IMR-90 (cell line): ENCODE measurements at regions not wholly inside any gene's neighbourhood (a gene's known extent, or its start where the extent isn't known, plus 50 kb on each side); places are given as distances from the start of the nearest gene placed in this dataset.

Experiments used
- ATAC-seq: fragments of 200-7000 bp; cut with Tn5 transposase; 2 replicates; pipeline ENCODE4 v1.9.1; 2020; ENCODE audit warnings: low read depth, mild to moderate bottlenecking, moderate library complexity
- BruUV-seq: library from RNA; stranded (reverse); fragments of 400-500 nt; replicated peaks from 2 replicates; lab custom pipeline; 2021; lab: Mats Ljungman, UMichigan
- CTCF ChIA-PET: fragments of 300-600 bp; formaldehyde crosslinking; extraction: SDS; loops from one replicate; lab custom pipeline; 2021; ENCODE audit warnings: antibody characterized with exemption; lab: Yijun Ruan, JAX
- POLR2A ChIA-PET: fragments of 300-600 bp; sonication (Branson Sonifier 250); formaldehyde crosslinking; loops from one replicate; lab custom pipeline; 2022; ENCODE audit warnings: antibody characterized with exemption; ENCODE audit not compliant: unreplicated experiment; lab: Charles Lee
- DNase-seq: peaks from one replicate; pipeline ENCODE4 v3.0.0; 2013
- H2AFZ ChIP-seq: replicated peaks from 2 replicates; pipeline ENCODE3; 2013; ENCODE audit warnings: low read length, mild to moderate bottlenecking; ENCODE audit not compliant: poor library complexity
- H2AK5ac ChIP-seq: 2 replicates; pipeline ENCODE4 v1.6.1; 2013; ENCODE audit warnings: low read depth, low read length, inconsistent platforms
- H2AK9ac ChIP-seq: replicated peaks from 2 replicates; pipeline ENCODE3; 2013; ENCODE audit warnings: mild to moderate bottlenecking, low read depth, low read length, moderate library complexity; ENCODE audit not compliant: poor library complexity
- H2BK120ac ChIP-seq: 2 replicates; pipeline ENCODE4 v1.6.1; 2013; ENCODE audit warnings: low read depth, low read length, inconsistent platforms
- H2BK15ac ChIP-seq: 3 replicates; pipeline ENCODE4 v1.6.1; 2013; ENCODE audit warnings: low read depth, low read length, inconsistent platforms
- H2BK20ac ChIP-seq: 2 replicates; pipeline ENCODE4 v1.6.1; 2013; ENCODE audit warnings: low read depth, mild to moderate bottlenecking, inconsistent platforms, low read length, moderate library complexity
- H2BK5ac ChIP-seq: 2 replicates; pipeline ENCODE4 v1.6.1; 2013; ENCODE audit warnings: mild to moderate bottlenecking, low read depth, low read length, inconsistent platforms; ENCODE audit not compliant: poor library complexity, severe bottlenecking
- H3K14ac ChIP-seq: replicated peaks from 2 replicates; pipeline ENCODE4 v1.6.1; 2013; ENCODE audit warnings: low read depth, low read length, inconsistent platforms
- H3K18ac ChIP-seq: 2 replicates; pipeline ENCODE4 v1.6.1; 2013; ENCODE audit warnings: low read depth, low read length, control low read depth
- H3K23ac ChIP-seq: 2 replicates; pipeline ENCODE4 v1.6.1; 2013; ENCODE audit warnings: low read depth, low read length, inconsistent platforms
- H3K27ac ChIP-seq: 2 replicates; pipeline ENCODE4 v1.5.1; 2013; ENCODE audit warnings: mild to moderate bottlenecking, control low read depth, low read length; ENCODE audit not compliant: insufficient read depth
- H3K27me3 ChIP-seq: 2 replicates; pipeline ENCODE4 v1.6.1; 2013; ENCODE audit warnings: low read length; ENCODE audit not compliant: control insufficient read depth, insufficient read depth
- H3K36me3 ChIP-seq: 2 replicates; pipeline ENCODE4 v1.6.1; 2013; ENCODE audit warnings: low read length, mixed read lengths; ENCODE audit not compliant: control insufficient read depth, insufficient read depth
- H3K4ac ChIP-seq: 2 replicates; pipeline ENCODE4 v1.6.1; 2013; ENCODE audit warnings: low read depth, low read length, inconsistent platforms
- H3K4me1 ChIP-seq: 2 replicates; pipeline ENCODE4 v1.6.1; 2013; ENCODE audit warnings: low read length, mixed read lengths; ENCODE audit not compliant: control insufficient read depth, insufficient read depth
- H3K4me2 ChIP-seq: 2 replicates; pipeline ENCODE4 v1.6.1; 2013; ENCODE audit warnings: low read depth, mild to moderate bottlenecking, control low read depth, low read length, moderate library complexity
- H3K4me3 ChIP-seq: 2 replicates; pipeline ENCODE4 v1.5.1; 2013; ENCODE audit warnings: low read depth, mild to moderate bottlenecking, control low read depth, low read length, moderate library complexity; ENCODE audit not compliant: insufficient read depth
- H3K56ac ChIP-seq: 2 replicates; pipeline ENCODE4 v1.6.1; 2013; ENCODE audit warnings: low read length, inconsistent platforms; ENCODE audit not compliant: insufficient read depth; ENCODE audit errors: extremely low read depth
- H3K79me1 ChIP-seq, 2 experiments: 2 replicates each; pipeline ENCODE4 v1.6.1; 2013; ENCODE audit warnings: low read length in 2 of 2, inconsistent platforms in 1 of 2, low read depth in 1 of 2
- H3K9ac ChIP-seq: 2 replicates; pipeline ENCODE4 v1.6.1; 2013; ENCODE audit warnings: low read depth, low read length, control low read depth
- H3K9me1 ChIP-seq: 2 replicates; pipeline ENCODE4 v1.6.1; 2013; ENCODE audit warnings: low read length, inconsistent platforms; ENCODE audit not compliant: insufficient read depth
- H3K9me3 ChIP-seq: 2 replicates; pipeline ENCODE4 v1.6.1; 2013; ENCODE audit warnings: low read length; ENCODE audit not compliant: control insufficient read depth, insufficient read depth
- H4K20me1 ChIP-seq: 2 replicates; pipeline ENCODE4 v1.6.1; 2013; ENCODE audit warnings: low read length, inconsistent platforms; ENCODE audit not compliant: insufficient read depth
- H4K5ac ChIP-seq: 2 replicates; pipeline ENCODE4 v1.6.1; 2013; ENCODE audit warnings: mild to moderate bottlenecking, low read depth, low read length, control low read depth
- H4K8ac ChIP-seq, 2 experiments: 2 replicates each; pipeline ENCODE4 v1.6.1; 2013; ENCODE audit warnings: low read depth in 2 of 2, low read length in 2 of 2, control low read depth in 1 of 2, inconsistent platforms in 1 of 2
- H4K91ac ChIP-seq: 2 replicates; pipeline ENCODE4 v1.6.1; 2013; ENCODE audit warnings: low read depth, low read length, inconsistent platforms; ENCODE audit not compliant: insufficient read depth
- BHLHE40 ChIP-seq: fragments of 150-350 bp; IDR thresholded peaks from 2 replicates; pipeline ENCODE4 v1.6.1; 2016; ENCODE audit warnings: mild to moderate bottlenecking, low read depth, low read length
- CEBPB ChIP-seq: IDR thresholded peaks from 2 replicates; pipeline ENCODE4 v1.6.1; 2012; ENCODE audit warnings: low read depth, low read length, improper control_type of control experiment
- CHD1 ChIP-seq: IDR thresholded peaks from 2 replicates; pipeline ENCODE4 v1.6.1; 2012; ENCODE audit warnings: low read depth, low read length, improper control_type of control experiment
- MAFK ChIP-seq: IDR thresholded peaks from 2 replicates; pipeline ENCODE4 v1.6.1; 2012; ENCODE audit warnings: low read depth, low read length, improper control_type of control experiment
- MXI1 ChIP-seq: IDR thresholded peaks from 2 replicates; pipeline ENCODE4 v1.6.1; 2012; ENCODE audit warnings: low read depth, mild to moderate bottlenecking, low read length, moderate library complexity, borderline replicate concordance
- NFE2L2 ChIP-seq: fragments of 150-350 bp; IDR thresholded peaks from 2 replicates; pipeline ENCODE4 v1.6.1; 2016; ENCODE audit warnings: low read depth, mild to moderate bottlenecking, low read length
- POLR2A ChIP-seq: IDR thresholded peaks from 2 replicates; pipeline ENCODE4 v1.6.1; 2012; ENCODE audit warnings: mild to moderate bottlenecking, low read depth, low read length
- RAD21 ChIP-seq: IDR thresholded peaks from 2 replicates; pipeline ENCODE4 v1.6.1; 2012; ENCODE audit warnings: low read length, improper control_type of control experiment
- RCOR1 ChIP-seq: IDR thresholded peaks from 2 replicates; pipeline ENCODE4 v1.6.1; 2012; ENCODE audit warnings: mild to moderate bottlenecking, low read length, improper control_type of control experiment; ENCODE audit not compliant: insufficient replicate concordance
- RFX5 ChIP-seq: IDR thresholded peaks from 2 replicates; pipeline ENCODE4 v1.8.0; 2012; ENCODE audit warnings: low read depth, mild to moderate bottlenecking, low read length, moderate library complexity
- SMC3 ChIP-seq: fragments of 150-350 bp; IDR thresholded peaks from 2 replicates; pipeline ENCODE4 v1.6.1; 2016; ENCODE audit warnings: low read depth, mild to moderate bottlenecking, antibody characterized with exemption, low read length, moderate library complexity
- whole genome bisulfite sequencing, 2 experiments: methylation state at CpG; one replicate each; pipeline versions ENCODE4 v1.1.5 to v1.1.7; 2013; ENCODE audit warnings: missing lambda C conversion rate in 2 of 2; ENCODE audit not compliant: insufficient read length in 1 of 2; ENCODE audit errors: extremely low coverage in 2 of 2; 5-methylcytosine and 5-hydroxymethylcytosine counted together
- dilution Hi-C: fragments of 300-500 bp; cut with HindIII; formaldehyde crosslinking; loops from one replicate; pipeline ENCODE4 v1.14.3; 2018; ENCODE audit warnings: low sequenced_read_pairs; ENCODE audit not compliant: unreplicated experiment
- in situ Hi-C: fragments of 300-500 bp; cut with MboI; formaldehyde crosslinking; loops from 3 replicates; pipeline ENCODE4 v1.14.3; 2019; ENCODE audit warnings: low sequenced_read_pairs, inconsistent platforms, mixed read lengths
- intact Hi-C: fragments of 100-400 bp; cut with micrococcal nuclease; formaldehyde crosslinking; loops from 2 replicates; pipeline ENCODE4 v1.10.0; 2022
- TF ChIP-seq, protein P1 (sequence below): conservative IDR thresholded peaks from 2 replicates; pipeline ENCODE4 v1.5.1; 2012; ENCODE audit warnings: mild to moderate bottlenecking, low read depth, low read length, improper control_type of control experiment
- TF ChIP-seq, protein P2 (sequence below): fragments of 150-350 bp; IDR thresholded peaks from 2 replicates; pipeline ENCODE4 v1.6.1; 2016; ENCODE audit warnings: low read depth, mild to moderate bottlenecking, low read length, moderate library complexity, borderline replicate concordance
- TF ChIP-seq, protein P3 (sequence below): fragments of 150-350 bp; IDR thresholded peaks from 2 replicates; pipeline ENCODE4 v1.6.1; 2017; ENCODE audit warnings: mild to moderate bottlenecking, antibody characterized with exemption, low read length, low read depth

DNA sequence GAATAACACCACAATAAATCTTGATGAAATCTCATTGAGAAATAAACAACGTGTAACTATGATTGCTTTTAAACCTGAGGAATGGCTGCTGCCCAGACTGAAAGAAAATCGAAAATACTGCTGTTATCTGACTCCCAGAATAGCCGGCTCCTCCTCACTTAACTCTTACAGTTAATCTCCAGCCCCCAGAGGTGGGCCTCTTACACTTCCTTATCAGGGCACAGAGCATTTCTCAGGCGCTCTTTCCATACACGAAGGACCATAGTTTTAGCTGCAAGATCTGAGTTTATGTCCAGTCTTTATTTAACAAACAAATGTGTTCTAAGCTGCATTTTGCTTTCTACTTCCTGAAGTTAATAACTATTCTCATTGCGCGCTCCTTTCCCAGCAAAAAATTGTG is 206.9 kb downstream of the MAP2K4 start:
- dilution Hi-C loops, result no loop called here
- no peak overlapping the region for H4K91ac ChIP-seq

More for the DNA sequence above, 206.9 kb downstream of the MAP2K4 start:
- Histone ChIP-seq H3K4me1 (peaks cover 14% of the 10 kb centered on the region), H3K56ac (no peak overlapping the region), H3K23ac (no peak overlapping the region), H2AK5ac (no peak overlapping the region), H2BK15ac (no peak overlapping the region), H4K5ac (no peak overlapping the region), H2AK9ac (no peak overlapping the region), H3K27ac (no peak overlapping the region), H4K20me1 (no peaks in the 10 kb centered on the region), H3K4me3 (no peak overlapping the region), H3K4me2 (no peak overlapping the region), H3K27me3 (peaks cover 12% of the 10 kb centered on the region), H3K9me3 (peaks cover 3% of the 10 kb centered on the region; the same call in 1 of the 2 replicates), H4K8ac (no peak overlapping the region), H2BK5ac (no peak overlapping the region), H2BK20ac (no peak overlapping the region), H3K79me1 (no peaks in the 10 kb centered on the region), H3K14ac (no peak overlapping the region), H3K36me3 (no peaks in the 10 kb centered on the region), H3K9ac (no peak overlapping the region), H3K4ac (no peak overlapping the region), H3K9me1 (peaks cover 5% of the 10 kb centered on the region), H2AFZ (no peak overlapping the region), H3K18ac (no peak overlapping the region), H2BK120ac (no peak overlapping the region)
- POLR2A ChIA-PET, result no interaction called here
- ATAC-seq, result no peak
- BruUV-seq, result no TSS peak
- in situ Hi-C loops (no loop called here), intact Hi-C loops (no loop called here)
- TF ChIP-seq CEBPB (no peak), RCOR1 (no peak), POLR2A (no peak), BHLHE40 (no peak), SMC3 (no peak), RFX5 (no peak), CHD1 (no peak), RAD21 (no peak), MAFK (no peak), NFE2L2 (no peak), MXI1 (no peak)
- TF ChIP-seq, protein P1, sequence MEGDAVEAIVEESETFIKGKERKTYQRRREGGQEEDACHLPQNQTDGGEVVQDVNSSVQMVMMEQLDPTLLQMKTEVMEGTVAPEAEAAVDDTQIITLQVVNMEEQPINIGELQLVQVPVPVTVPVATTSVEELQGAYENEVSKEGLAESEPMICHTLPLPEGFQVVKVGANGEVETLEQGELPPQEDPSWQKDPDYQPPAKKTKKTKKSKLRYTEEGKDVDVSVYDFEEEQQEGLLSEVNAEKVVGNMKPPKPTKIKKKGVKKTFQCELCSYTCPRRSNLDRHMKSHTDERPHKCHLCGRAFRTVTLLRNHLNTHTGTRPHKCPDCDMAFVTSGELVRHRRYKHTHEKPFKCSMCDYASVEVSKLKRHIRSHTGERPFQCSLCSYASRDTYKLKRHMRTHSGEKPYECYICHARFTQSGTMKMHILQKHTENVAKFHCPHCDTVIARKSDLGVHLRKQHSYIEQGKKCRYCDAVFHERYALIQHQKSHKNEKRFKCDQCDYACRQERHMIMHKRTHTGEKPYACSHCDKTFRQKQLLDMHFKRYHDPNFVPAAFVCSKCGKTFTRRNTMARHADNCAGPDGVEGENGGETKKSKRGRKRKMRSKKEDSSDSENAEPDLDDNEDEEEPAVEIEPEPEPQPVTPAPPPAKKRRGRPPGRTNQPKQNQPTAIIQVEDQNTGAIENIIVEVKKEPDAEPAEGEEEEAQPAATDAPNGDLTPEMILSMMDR, result no peak
- TF ChIP-seq, protein P2, sequence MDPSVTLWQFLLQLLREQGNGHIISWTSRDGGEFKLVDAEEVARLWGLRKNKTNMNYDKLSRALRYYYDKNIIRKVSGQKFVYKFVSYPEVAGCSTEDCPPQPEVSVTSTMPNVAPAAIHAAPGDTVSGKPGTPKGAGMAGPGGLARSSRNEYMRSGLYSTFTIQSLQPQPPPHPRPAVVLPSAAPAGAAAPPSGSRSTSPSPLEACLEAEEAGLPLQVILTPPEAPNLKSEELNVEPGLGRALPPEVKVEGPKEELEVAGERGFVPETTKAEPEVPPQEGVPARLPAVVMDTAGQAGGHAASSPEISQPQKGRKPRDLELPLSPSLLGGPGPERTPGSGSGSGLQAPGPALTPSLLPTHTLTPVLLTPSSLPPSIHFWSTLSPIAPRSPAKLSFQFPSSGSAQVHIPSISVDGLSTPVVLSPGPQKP, result no peak
- TF ChIP-seq, protein P3, sequence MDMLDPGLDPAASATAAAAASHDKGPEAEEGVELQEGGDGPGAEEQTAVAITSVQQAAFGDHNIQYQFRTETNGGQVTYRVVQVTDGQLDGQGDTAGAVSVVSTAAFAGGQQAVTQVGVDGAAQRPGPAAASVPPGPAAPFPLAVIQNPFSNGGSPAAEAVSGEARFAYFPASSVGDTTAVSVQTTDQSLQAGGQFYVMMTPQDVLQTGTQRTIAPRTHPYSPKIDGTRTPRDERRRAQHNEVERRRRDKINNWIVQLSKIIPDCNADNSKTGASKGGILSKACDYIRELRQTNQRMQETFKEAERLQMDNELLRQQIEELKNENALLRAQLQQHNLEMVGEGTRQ, result no peak
- DNase-seq, result no peak
- no CpG with 5 or more reads among the region's 7 CpGs for WGBS, 2 experiments
- CTCF ChIA-PET, result no interaction called here
